Stimulated activated effector memory CD8-positive, alpha-beta T cell treated with anti-CD3 and anti-CD28 coated beads, Interleukin-12 subunit alpha, Interleukin-12 subunit beta, amount 100 ng/mL, for 72 hours (primary cell): ENCODE measurements at regions not wholly inside any gene's neighbourhood (a gene's known extent, or its start where the extent isn't known, plus 50 kb on each side); places are given as distances from the start of the nearest gene placed in this dataset.

Experiments
- ATAC-seq: fragments of 150-1000 bp; cut with Tn5 transposase; 2 replicates; pipeline ENCODE4 v1.10.0; 2021
- DNase-seq, 2 donors: peaks; one replicate each; pipeline ENCODE4 v3.0.0; 2021 to 2022; ENCODE audit warnings: low spot score in 2 of 2
- H3K27ac Mint-ChIP-seq: one replicate; pipeline ENCODE4 v1.8.0; 2022; ENCODE audit warnings: mild to moderate bottlenecking, mixed read lengths
- H3K36me3 Mint-ChIP-seq: one replicate; pipeline ENCODE4 v1.8.0; 2022; ENCODE audit warnings: mild to moderate bottlenecking, mixed read lengths
- H3K4me1 Mint-ChIP-seq: one replicate; pipeline ENCODE4 v1.8.0; 2022; ENCODE audit warnings: mixed read lengths
- H3K4me3 Mint-ChIP-seq: one replicate; pipeline ENCODE4 v1.8.0; 2022; ENCODE audit warnings: mild to moderate bottlenecking, mixed read lengths
- H3K9me3 Mint-ChIP-seq: one replicate; pipeline ENCODE4 v1.8.0; 2022; ENCODE audit warnings: mixed read lengths

DNA sequence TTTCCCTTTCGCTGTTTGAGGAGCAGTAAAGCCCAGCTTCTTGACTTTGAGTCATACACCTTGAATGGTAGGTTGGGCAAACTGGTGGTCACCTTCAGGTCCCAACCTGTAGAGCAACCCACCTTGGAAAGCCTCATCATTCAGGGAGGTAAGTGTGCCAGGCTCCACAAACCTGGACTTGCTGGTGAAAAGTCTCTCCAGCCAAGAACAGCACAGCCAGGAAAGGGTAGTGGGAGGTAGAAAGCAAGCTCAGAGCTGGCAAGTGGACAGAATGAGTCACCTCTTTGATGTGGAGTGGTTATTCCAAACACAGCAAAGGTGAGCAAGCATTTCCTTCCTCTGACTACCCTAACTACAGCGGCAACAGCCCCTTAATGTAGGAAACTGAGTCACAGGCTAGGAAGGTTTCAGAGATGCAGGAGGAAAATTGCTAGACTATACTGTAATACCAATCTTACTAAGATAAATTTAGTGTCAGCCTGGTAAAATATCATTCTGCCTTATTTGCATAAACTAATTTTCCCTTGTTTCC lies 117.5 kb upstream of the MTAP start:
- Mint-ChIP-seq H3K9me3 (no peaks in the 10 kb centered on the region), H3K4me1 (peaks cover 14% of the 10 kb centered on the region), H3K36me3 (no peaks in the 10 kb centered on the region), H3K4me3 (no peak overlapping the region), H3K27ac (no peak overlapping the region)
- peak in 1 of 2 donors; percentile 46 for DNase-seq
- ATAC-seq: peak; percentile 92

GRCh38 chr9:21685502-21685901 lies 116.9 kb upstream of the MTAP start:
- H3K9me3 Mint-ChIP-seq: no peaks in the 10 kb centered on the region
- DNase-seq: no peak
- no peak overlapping the region for H3K4me3 Mint-ChIP-seq
- ATAC-seq: no peak
- H3K4me1 Mint-ChIP-seq: peaks cover 14% of the 10 kb centered on the region
- no peak overlapping the region for H3K27ac Mint-ChIP-seq
- H3K36me3 Mint-ChIP-seq: no peaks in the 10 kb centered on the region

DNA sequence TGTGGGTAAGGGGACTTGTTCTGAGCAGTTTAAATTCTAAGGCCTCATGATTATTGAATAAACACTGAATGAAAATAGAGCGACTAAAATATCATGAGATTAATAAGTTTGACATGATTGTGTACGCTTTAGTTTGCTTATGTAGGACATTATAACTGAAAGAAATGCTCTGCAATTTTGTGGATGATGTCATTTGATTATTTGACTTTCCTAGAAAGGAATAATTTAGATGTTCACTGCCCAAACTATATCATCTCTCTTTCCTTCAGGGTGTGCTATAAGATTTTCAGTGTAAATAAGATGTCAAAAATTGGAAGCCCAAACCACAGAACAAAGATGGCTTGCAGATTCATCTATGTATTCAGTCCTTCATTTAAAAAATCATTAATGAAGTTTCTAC lies 115.7 kb upstream of the MTAP start:
- Mint-ChIP-seq H3K4me3 (no peak overlapping the region), H3K36me3 (no peaks in the 10 kb centered on the region), H3K4me1 (peaks cover 14% of the 10 kb centered on the region), H3K9me3 (no peaks in the 10 kb centered on the region), H3K27ac (no peak overlapping the region)
- no peak for ATAC-seq
- DNase-seq: no peak

DNA sequence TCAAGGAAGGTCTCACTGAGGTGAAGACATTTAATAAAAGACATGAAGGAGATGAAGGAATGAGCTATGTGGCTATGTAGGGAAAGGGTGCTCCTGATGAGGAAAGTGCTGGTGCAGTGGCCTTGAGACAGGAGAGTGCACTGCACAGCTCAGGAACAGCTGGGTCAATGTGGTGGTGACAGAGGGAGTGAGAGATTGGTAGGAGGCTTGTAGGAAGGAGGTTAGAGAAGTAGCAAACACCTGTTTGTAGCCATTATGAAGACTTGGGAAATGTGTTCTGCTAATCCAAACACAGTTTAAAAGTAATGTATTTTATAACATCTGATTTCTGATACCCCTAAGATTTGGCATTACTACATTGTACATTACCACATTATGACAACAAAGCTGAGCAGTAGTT lies 115.1 kb upstream of the MTAP start:
- Mint-ChIP-seq H3K36me3 (no peaks in the 10 kb centered on the region), H3K9me3 (no peaks in the 10 kb centered on the region), H3K27ac (no peak overlapping the region), H3K4me3 (no peak overlapping the region), H3K4me1 (peaks cover 14% of the 10 kb centered on the region)
- DNase-seq: no peak
- ATAC-seq: no peak

- Mint-ChIP-seq H3K27ac (peak overlapping the region; percentile 32), H3K4me3 (peak overlapping the region; percentile 20), H3K36me3 (no peaks in the 10 kb centered on the region), H3K9me3 (no peaks in the 10 kb centered on the region), H3K4me1 (peaks cover 14% of the 10 kb centered on the region)
- DNase-seq (peak in 1 of 2 donors; percentile 48), ATAC-seq (peak; percentile 41)
These were observed 114.0 kb upstream of the MTAP start for GRCh38 chr9:21688108-21689102.

GRCh38 chr9:21689854-21690253 lies 112.6 kb upstream of the MTAP start:
- Mint-ChIP-seq H3K27ac (no peak overlapping the region), H3K36me3 (no peaks in the 10 kb centered on the region), H3K4me1 (peaks cover 11% of the 10 kb centered on the region)

GRCh38 chr9:21690561-21690960 lies 111.9 kb upstream of the MTAP start:
- Mint-ChIP-seq H3K9me3 (no peaks in the 10 kb centered on the region), H3K27ac (no peak overlapping the region), H3K4me1 (peaks cover 4% of the 10 kb centered on the region), H3K4me3 (no peak overlapping the region), H3K36me3 (no peaks in the 10 kb centered on the region)
- ATAC-seq (no peak), DNase-seq (no peak)

More at GRCh38 chr9:21689854-21690253, 112.6 kb upstream of the MTAP start:
- Mint-ChIP-seq H3K4me3 (no peak overlapping the region), H3K9me3 (no peaks in the 10 kb centered on the region)
- DNase-seq (no peak), ATAC-seq (no peak)

- Mint-ChIP-seq H3K4me1 (no peaks in the 10 kb centered on the region), H3K4me3 (no peak overlapping the region), H3K9me3 (no peaks in the 10 kb centered on the region), H3K27ac (no peak overlapping the region), H3K36me3 (no peaks in the 10 kb centered on the region)
- DNase-seq (no peak), ATAC-seq (no peak)
These were observed 110.0 kb upstream of the MTAP start for GRCh38 chr9:21692390-21692789.

DNA sequence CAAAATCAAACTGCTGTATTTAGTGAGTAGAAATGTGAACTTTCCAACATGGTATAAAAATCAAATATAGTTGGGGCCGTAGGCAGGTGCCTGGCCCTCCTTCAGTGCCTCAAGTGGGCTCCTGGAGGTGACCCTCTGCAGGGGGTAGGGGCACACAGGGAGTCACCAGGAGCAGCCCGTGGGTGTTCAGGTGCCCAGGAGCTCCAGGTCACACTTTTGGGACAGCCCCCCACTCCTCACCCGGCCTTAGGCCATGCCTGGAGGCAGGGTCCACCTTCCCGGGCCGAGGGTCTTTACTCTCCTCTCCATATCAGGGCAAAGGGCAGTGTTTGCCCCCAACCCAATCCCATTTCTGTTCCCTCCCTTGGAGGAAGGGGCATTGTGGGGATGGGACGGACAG lies 108.0 kb upstream of the MTAP start:
- Mint-ChIP-seq H3K27ac (no peak overlapping the region), H3K4me1 (no peaks in the 10 kb centered on the region), H3K36me3 (no peaks in the 10 kb centered on the region), H3K9me3 (no peaks in the 10 kb centered on the region), H3K4me3 (no peak overlapping the region)
- DNase-seq (no peak), ATAC-seq (no peak)

DNA sequence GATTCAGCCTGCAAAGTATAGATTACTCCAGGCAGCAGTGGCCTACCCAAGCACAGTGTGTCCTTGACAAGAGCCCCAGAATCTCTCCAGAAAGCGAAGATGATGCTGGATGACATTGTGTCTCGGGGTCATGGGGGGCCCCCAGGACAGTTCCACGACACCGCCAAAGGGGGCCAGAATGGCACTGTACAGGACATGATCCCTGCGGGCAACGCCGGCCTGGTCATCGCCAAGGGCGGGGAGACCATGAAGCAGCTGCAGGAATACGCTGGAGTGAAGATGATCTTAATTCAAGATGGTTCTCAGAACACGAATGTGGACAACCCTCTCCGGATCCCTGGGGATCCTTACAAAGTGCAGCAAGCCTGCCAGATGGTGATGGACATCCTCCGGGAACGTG lies 107.0 kb upstream of the MTAP start:
- Mint-ChIP-seq H3K4me3 (no peak overlapping the region), H3K9me3 (no peaks in the 10 kb centered on the region), H3K36me3 (no peaks in the 10 kb centered on the region), H3K27ac (no peak overlapping the region), H3K4me1 (no peaks in the 10 kb centered on the region)
- no peak for ATAC-seq
- DNase-seq: no peak

GRCh38 chr9:21695874-21696341 lies 106.5 kb upstream of the MTAP start:
- H3K27ac Mint-ChIP-seq: no peak overlapping the region
- H3K36me3 Mint-ChIP-seq: no peaks in the 10 kb centered on the region
- H3K4me3 Mint-ChIP-seq: no peak overlapping the region
- DNase-seq (no peak), ATAC-seq (no peak)
- no peaks in the 10 kb centered on the region for H3K9me3 Mint-ChIP-seq
- no peaks in the 10 kb centered on the region for H3K4me1 Mint-ChIP-seq

- no peaks in the 10 kb centered on the region for H3K36me3 Mint-ChIP-seq
- DNase-seq: no peak
These were observed 106.0 kb upstream of the MTAP start for GRCh38 chr9:21696411-21696871.

GRCh38 chr9:21708260-21708711 lies 94.2 kb upstream of the MTAP start:
- Mint-ChIP-seq H3K36me3 (no peaks in the 10 kb centered on the region), H3K27ac (no peak overlapping the region), H3K9me3 (no peaks in the 10 kb centered on the region), H3K4me3 (no peak overlapping the region), H3K4me1 (peaks cover 5% of the 10 kb centered on the region)
- ATAC-seq (no peak), DNase-seq (no peak)

More at GRCh38 chr9:21696411-21696871, 106.0 kb upstream of the MTAP start:
- no peak for ATAC-seq
- H3K9me3 Mint-ChIP-seq: no peaks in the 10 kb centered on the region
- no peaks in the 10 kb centered on the region for H3K4me1 Mint-ChIP-seq
- no peak overlapping the region for H3K27ac Mint-ChIP-seq
- H3K4me3 Mint-ChIP-seq: no peak overlapping the region

DNA sequence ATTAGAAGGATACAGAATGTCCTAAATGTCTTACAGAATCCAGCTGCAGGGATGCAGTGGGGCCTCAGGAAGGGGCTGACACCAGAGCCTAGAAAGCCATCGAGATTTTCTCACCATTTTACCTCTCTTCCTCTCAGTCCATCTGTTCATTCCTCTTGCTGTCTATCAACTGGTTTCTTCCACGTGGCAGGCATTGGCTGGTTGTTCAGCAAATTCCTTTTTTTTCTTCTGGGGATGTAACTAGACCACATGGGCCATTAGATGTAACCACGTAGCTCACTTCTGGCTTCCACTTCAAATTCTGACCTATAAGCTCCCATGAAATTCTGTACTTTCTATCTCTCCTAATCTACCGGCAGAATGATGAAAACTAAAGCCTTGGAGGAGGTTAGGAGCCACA lies 93.6 kb upstream of the MTAP start:
- Mint-ChIP-seq H3K27ac (no peak overlapping the region), H3K9me3 (no peaks in the 10 kb centered on the region), H3K4me3 (no peak overlapping the region), H3K4me1 (peaks cover 5% of the 10 kb centered on the region), H3K36me3 (no peaks in the 10 kb centered on the region)
- no peak for DNase-seq
- no peak for ATAC-seq

DNA sequence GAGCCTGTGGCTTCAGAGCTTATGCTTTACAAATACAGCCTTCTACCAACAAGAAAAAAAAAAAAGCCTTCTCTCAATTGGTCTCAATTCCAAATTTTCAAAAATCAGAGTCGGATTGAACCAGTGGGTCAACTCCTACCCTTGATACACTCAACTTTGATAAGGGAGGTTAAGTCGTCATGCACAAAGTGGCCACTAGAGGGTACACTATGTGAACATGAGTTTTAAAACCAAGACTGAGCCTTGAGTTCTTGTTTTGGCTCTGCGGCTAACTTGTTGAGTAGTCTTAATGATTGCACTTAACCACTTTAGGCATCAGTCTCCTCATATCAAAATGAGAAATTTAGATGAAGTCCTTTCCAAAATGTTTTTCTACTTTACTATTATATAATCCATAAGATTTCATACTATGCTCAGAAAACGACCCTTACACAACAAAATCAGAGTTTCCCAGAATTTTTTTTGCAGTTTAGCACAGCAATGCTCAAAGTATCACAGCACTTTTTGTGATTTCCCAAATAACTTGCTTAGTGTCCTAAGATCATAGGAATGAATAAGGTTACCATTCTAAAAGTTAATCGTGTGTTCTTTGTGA lies 92.9 kb upstream of the MTAP start:
- Mint-ChIP-seq H3K9me3 (no peaks in the 10 kb centered on the region), H3K27ac (no peak overlapping the region), H3K4me1 (peaks cover 5% of the 10 kb centered on the region), H3K36me3 (no peaks in the 10 kb centered on the region), H3K4me3 (no peak overlapping the region)
- ATAC-seq (peak; percentile 67), DNase-seq (peak; percentile 49 to 82)
